Mammary epithelial cell (primary cell): ENCODE measurements at regions not wholly inside any gene's neighbourhood (a gene's known extent, or its start where the extent isn't known, plus 50 kb on each side); places are given as distances from the start of the nearest gene placed in this dataset.

Experiments
- EZH2 ChIP-seq: IDR thresholded peaks from 2 replicates; pipeline ENCODE4 v1.6.1; 2012; ENCODE audit warnings: low read length, inconsistent platforms, borderline replicate concordance
- TF ChIP-seq, protein P1 (sequence below), 2 donors: IDR thresholded peaks in 1 of 2; conservative IDR thresholded peaks in 1 of 2; 2 replicates each; pipeline ENCODE4 v1.5.1; 2011 to 2012; ENCODE audit warnings: inconsistent platforms in 2 of 2, low read length in 2 of 2, mild to moderate bottlenecking in 2 of 2, control low read depth in 1 of 2, low read depth in 1 of 2; ENCODE audit not compliant: insufficient read depth in 1 of 2; ENCODE audit errors: extremely low read depth in 1 of 2

DNA sequence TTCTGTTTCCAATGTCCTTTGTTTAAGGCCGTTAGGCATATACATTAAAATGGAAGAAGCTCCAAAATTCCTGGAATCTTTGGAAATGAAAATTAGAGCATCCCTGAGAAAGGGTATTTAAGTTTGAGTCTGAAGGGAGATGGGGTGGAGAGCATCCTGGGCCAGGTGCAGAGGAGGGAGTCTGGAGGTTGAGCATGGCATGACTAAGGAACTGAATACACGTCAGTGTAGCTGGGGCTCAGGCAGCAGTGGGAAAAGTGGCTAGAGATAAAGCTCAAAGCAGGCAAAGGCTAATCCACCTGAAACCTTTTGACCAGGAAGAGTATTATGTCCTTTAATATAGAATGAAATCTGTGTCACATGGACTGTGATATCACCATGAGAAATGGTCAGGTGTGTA, 669.0 kb upstream of the RBFOX1 start:
- TF ChIP-seq EZH2: no peak
- TF ChIP-seq, protein P1, sequence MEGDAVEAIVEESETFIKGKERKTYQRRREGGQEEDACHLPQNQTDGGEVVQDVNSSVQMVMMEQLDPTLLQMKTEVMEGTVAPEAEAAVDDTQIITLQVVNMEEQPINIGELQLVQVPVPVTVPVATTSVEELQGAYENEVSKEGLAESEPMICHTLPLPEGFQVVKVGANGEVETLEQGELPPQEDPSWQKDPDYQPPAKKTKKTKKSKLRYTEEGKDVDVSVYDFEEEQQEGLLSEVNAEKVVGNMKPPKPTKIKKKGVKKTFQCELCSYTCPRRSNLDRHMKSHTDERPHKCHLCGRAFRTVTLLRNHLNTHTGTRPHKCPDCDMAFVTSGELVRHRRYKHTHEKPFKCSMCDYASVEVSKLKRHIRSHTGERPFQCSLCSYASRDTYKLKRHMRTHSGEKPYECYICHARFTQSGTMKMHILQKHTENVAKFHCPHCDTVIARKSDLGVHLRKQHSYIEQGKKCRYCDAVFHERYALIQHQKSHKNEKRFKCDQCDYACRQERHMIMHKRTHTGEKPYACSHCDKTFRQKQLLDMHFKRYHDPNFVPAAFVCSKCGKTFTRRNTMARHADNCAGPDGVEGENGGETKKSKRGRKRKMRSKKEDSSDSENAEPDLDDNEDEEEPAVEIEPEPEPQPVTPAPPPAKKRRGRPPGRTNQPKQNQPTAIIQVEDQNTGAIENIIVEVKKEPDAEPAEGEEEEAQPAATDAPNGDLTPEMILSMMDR (conservative IDR thresholded peaks at IDR 0.05 in 1 of 2, IDR thresholded peaks at IDR 0.05 in 1 of 2; ENCODE audit: extremely low read depth in 1 of 2, insufficient read depth in 1 of 2, low read depth in 1 of 2, low read length in 2 of 2): no peak
